Immature natural killer cell (primary cell): ENCODE measurements at regions not wholly inside any gene's neighbourhood (a gene's known extent, or its start where the extent isn't known, plus 50 kb on each side); places are given as distances from the start of the nearest gene placed in this dataset.

Experiments
- DNase-seq, 3 donors: peaks; one replicate each; pipeline ENCODE4 v3.0.0; 2022; ENCODE audit warnings: mixed read lengths in 1 of 3
- H3K27ac Mint-ChIP-seq, 6 donors: one replicate each; pipeline ENCODE4 v1.8.0; 2020; ENCODE audit warnings: mixed read lengths in 6 of 6, mild to moderate bottlenecking in 5 of 6, inconsistent platforms in 4 of 6, moderate library complexity in 3 of 6
- H3K27me3 Mint-ChIP-seq, 3 donors: one replicate each; pipeline ENCODE4 v1.8.0; 2020 to 2021; ENCODE audit warnings: low read depth in 3 of 3, mild to moderate bottlenecking in 3 of 3, mixed read lengths in 3 of 3, moderate library complexity in 3 of 3, inconsistent platforms in 1 of 3
- H3K36me3 Mint-ChIP-seq, 3 donors: one replicate each; pipeline ENCODE4 v1.8.0; 2020; ENCODE audit warnings: mixed read lengths in 3 of 3, inconsistent platforms in 2 of 3, mild to moderate bottlenecking in 2 of 3
- H3K4me1 Mint-ChIP-seq, 2 donors: one replicate each; pipeline ENCODE4 v1.8.0; 2020; ENCODE audit warnings: inconsistent platforms in 2 of 2, mild to moderate bottlenecking in 2 of 2, mixed read lengths in 2 of 2, moderate library complexity in 1 of 2
- H3K4me3 Mint-ChIP-seq, 5 donors: one replicate each; pipeline ENCODE4 v1.8.0; 2020; ENCODE audit warnings: mild to moderate bottlenecking in 5 of 5, mixed read lengths in 5 of 5, inconsistent platforms in 3 of 5, moderate library complexity in 3 of 5
- H3K9me3 Mint-ChIP-seq, 6 donors: one replicate each; pipeline ENCODE4 v1.8.0; 2020; ENCODE audit warnings: mild to moderate bottlenecking in 6 of 6, mixed read lengths in 6 of 6, inconsistent platforms in 4 of 6, moderate library complexity in 3 of 6

DNA sequence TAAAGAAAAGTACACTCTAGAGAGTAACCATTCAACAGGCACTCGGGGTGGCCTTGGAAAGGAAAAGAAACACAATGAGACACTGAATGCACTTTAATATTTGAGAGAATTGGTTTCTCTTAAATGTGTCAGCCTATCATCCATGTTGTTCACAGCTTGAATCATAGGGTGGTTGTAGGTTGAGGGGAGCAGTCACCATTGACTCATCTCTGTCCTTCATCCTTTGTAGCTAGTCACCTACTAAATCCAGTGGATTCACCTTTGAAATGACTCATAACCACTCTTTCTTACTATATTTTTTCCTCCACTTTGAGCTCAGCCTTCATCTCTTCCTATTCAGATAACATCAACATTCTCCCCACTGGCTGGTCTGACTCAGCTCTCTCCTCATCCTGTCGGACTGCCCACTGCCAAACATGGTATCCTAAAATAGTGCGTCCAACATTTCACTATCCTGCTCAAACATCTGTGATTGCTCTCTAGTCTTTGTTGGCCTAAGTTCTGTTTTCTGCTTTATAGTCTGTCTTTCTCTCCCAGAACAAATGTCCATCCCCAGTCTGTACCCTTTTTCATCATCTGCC is 182.7 kb upstream of the GADL1 start:
- no peaks in the 10 kb centered on the region for H3K4me1 Mint-ChIP-seq
- H3K36me3 Mint-ChIP-seq = no peaks in the 10 kb centered on the region
- H3K9me3 Mint-ChIP-seq = no peaks in the 10 kb centered on the region
- no peak overlapping the region for H3K4me3 Mint-ChIP-seq
- no peak for DNase-seq
- H3K27ac Mint-ChIP-seq = no peak overlapping the region
- H3K27me3 Mint-ChIP-seq = peaks cover 0 to 5% (median 2%) of the 10 kb centered on the region in 3 donors

DNA sequence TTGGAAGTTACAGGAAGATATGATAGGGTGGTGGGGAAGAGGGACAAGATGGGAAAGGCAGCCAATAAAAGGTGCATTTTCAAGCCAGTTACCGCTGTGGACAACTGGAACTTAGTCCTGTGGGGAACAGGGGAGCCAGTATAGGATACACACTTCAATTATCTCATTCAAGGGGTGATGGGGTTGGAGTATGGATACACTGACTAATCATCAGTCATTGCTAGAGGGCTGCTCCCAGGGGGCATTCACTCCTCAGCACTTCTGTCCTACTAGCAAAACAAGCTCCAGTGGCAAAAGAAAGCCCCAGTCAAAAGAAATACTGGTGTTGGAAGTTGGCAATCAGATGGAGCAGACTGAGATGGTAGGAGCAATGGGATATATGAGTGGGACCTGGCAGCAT is 183.4 kb upstream of the GADL1 start:
- no peaks in the 10 kb centered on the region for H3K36me3 Mint-ChIP-seq
- no peaks in the 10 kb centered on the region for H3K4me1 Mint-ChIP-seq
- peaks cover 0 to 5% (median 2%) of the 10 kb centered on the region in 3 donors for H3K27me3 Mint-ChIP-seq
- no peaks in the 10 kb centered on the region for H3K9me3 Mint-ChIP-seq
- no peak overlapping the region for H3K4me3 Mint-ChIP-seq
- no peak overlapping the region for H3K27ac Mint-ChIP-seq
- DNase-seq = no peak

DNA sequence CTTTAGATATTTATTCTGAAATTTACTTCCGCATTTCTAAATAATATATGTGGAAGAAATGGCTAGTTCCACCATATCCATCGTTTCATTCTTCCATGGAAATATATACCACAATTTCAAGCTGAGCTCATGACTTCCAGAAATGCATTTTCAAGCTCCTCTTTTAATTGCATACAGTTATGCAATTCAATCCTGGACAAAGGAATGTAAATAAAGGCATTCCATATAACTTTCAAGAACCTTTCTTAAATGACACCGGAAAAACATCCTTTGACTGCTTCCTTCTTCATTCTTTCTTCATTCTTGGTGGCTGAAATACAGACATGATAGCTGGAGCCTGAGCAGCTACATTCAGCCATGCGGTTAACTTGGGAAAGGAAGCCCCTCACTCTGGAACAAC is 185.2 kb upstream of the GADL1 start:
- Mint-ChIP-seq H3K4me1 (no peaks in the 10 kb centered on the region), H3K27ac (no peak overlapping the region), H3K27me3 (peaks cover 0 to 5% (median 2%) of the 10 kb centered on the region in 3 donors), H3K9me3 (no peaks in the 10 kb centered on the region), H3K4me3 (no peak overlapping the region), H3K36me3 (no peaks in the 10 kb centered on the region)
- no peak for DNase-seq

DNA sequence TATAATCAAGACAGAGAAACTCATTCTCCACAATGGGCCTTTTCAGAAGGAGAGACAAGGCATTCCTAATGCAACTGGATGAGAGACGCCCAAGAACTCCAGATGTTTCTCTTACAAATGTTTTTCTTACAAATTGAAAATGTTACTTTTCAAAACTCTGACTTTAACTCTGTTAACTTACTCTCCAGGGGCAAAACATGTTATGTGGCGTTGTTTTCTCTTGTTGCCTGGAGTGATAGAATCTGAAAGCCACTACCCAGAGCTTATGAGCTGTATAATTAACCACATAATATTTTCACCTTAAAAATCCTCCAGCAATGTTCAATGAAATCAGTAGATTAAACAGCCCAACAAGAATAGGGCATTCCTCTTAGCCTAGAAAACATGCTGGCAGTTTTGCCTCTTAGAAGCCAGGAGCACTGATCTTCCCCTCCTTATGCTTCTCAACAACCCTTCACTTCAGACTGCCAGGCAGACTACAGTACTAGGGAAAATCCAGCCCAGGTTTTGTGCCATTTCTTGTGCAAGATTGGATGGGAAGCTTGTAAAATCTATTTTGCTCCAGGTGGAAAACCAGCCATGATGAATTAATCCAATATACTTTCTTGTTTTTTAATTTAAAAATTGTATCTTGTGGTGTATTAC is 186.7 kb upstream of the GADL1 start:
- no peak overlapping the region for H3K4me3 Mint-ChIP-seq
- no peaks in the 10 kb centered on the region for H3K36me3 Mint-ChIP-seq
- no peak overlapping the region for H3K27ac Mint-ChIP-seq
- H3K9me3 Mint-ChIP-seq = no peaks in the 10 kb centered on the region
- no peak for DNase-seq
- peaks cover 0 to 5% (median 2%) of the 10 kb centered on the region in 3 donors for H3K27me3 Mint-ChIP-seq
- H3K4me1 Mint-ChIP-seq = no peaks in the 10 kb centered on the region

GRCh38 chr3:31086148-31086547 is 191.7 kb upstream of the GADL1 start:
- no peaks in the 10 kb centered on the region for H3K36me3 Mint-ChIP-seq
- DNase-seq = no peak
- no peak overlapping the region for H3K27ac Mint-ChIP-seq
- no peaks in the 10 kb centered on the region for H3K4me1 Mint-ChIP-seq
- H3K27me3 Mint-ChIP-seq = peaks cover 0 to 6% (median 0%) of the 10 kb centered on the region in 3 donors
- no peak overlapping the region for H3K4me3 Mint-ChIP-seq
- no peaks in the 10 kb centered on the region for H3K9me3 Mint-ChIP-seq

DNA sequence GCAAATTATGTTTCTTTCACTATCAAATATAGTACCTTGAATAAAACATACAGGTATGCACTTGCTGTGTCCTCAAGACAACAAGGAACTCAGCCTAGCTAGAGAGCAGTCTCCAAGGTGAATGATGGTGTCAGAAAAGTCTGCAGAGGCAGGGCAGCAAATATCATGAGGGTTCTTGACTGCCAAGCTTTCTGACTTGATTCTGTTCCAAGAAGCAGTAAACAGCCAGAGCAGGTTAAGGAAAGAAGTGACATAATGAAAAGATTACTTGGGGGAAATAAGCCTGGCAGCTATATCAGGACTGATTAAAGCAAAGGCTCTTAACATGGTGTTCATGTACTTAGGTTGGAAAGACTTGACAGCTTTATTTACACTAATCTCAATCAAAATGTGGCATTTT is 192.2 kb upstream of the GADL1 start:
- Mint-ChIP-seq H3K4me3 (no peak overlapping the region), H3K27me3 (peaks cover 0 to 6% (median 0%) of the 10 kb centered on the region in 3 donors), H3K36me3 (no peaks in the 10 kb centered on the region), H3K9me3 (no peaks in the 10 kb centered on the region), H3K4me1 (no peaks in the 10 kb centered on the region), H3K27ac (no peak overlapping the region)
- DNase-seq = no peak

DNA sequence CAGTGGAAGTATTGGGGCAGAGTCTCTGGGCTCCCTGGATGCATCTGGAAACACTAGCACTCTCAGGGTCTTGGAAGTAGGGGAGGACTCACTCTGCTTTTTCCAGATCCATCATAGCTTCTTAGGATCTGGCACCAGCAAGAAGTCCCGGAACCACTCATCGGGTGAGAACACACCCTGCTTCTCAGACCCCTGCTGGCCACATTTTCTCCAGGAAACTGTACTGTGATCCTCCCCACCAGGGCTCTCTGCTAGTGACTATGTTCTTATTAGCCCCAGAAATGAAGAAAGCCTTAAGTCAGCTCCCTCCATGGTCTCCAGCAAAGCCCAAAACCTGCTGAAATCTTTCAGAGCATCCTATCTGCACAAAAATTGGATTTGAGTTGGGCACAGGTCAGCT is 197.3 kb upstream of the GADL1 start:
- H3K9me3 Mint-ChIP-seq = no peaks in the 10 kb centered on the region
- peaks cover 0 to 3% (median 0%) of the 10 kb centered on the region in 3 donors for H3K27me3 Mint-ChIP-seq
- H3K4me1 Mint-ChIP-seq = peaks cover 0 to 5% of the 10 kb centered on the region in 2 donors
- no peak overlapping the region for H3K4me3 Mint-ChIP-seq
- H3K27ac Mint-ChIP-seq = no peak overlapping the region
- DNase-seq = no peak
- H3K36me3 Mint-ChIP-seq = no peaks in the 10 kb centered on the region

DNA sequence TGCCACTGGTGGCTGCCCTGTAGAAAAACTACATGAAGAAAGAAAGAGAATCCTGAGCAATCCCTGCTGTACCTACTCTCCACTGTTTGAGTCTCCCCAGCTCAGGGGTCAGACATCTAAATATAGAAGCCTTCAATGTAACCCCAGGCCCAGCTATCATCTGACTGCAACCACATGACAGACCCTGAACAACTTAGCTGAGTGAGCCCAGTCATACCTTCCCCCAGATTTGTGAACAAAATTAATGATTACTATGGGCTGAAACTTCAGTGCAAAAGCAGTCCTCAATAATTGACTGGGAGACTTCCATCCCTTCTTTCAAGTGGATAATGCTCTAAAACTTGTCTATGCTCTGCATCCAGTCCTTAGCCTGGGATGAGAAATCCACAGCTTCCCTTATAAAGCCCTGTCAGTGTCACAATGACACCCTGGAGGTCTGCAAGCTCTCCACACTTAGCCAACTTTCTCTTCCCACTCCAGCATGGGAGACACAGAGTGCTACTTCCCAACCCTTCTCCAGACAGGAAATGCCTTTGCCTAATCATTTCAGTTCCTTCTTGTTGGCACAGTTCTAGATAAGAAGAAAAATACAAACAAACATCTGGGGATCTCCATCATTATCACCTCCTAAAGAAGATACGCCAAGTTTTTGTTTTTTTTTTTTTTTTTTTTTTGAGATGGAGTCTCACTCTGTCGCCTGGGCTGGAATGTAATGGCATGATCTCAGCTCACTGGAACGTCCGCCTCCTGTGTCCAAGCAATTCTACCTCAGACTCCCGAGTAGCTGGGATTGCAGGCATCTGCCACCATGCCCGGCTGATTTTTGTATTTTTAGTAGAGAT is 198.5 kb upstream of the GADL1 start:
- peaks cover 0 to 3% (median 0%) of the 10 kb centered on the region in 3 donors for H3K27me3 Mint-ChIP-seq

GRCh38 chr3:31093606-31094005 is 199.1 kb upstream of the GADL1 start:
- DNase-seq = no peak
- peaks cover 0 to 9% of the 10 kb centered on the region in 2 donors for H3K4me1 Mint-ChIP-seq
- peaks cover 0 to 3% (median 0%) of the 10 kb centered on the region in 6 donors for H3K9me3 Mint-ChIP-seq
- H3K27ac Mint-ChIP-seq = no peak overlapping the region
- H3K4me3 Mint-ChIP-seq = no peak overlapping the region
- peaks cover 0 to 3% (median 0%) of the 10 kb centered on the region in 3 donors for H3K27me3 Mint-ChIP-seq
- no peaks in the 10 kb centered on the region for H3K36me3 Mint-ChIP-seq

More for the DNA sequence above, 198.5 kb upstream of the GADL1 start:
- DNase-seq = no peak
- Mint-ChIP-seq H3K4me1 (peaks cover 0 to 9% of the 10 kb centered on the region in 2 donors), H3K27ac (no peak overlapping the region), H3K36me3 (no peaks in the 10 kb centered on the region), H3K4me3 (no peak overlapping the region), H3K9me3 (peaks cover 0 to 3% (median 0%) of the 10 kb centered on the region in 6 donors)

GRCh38 chr3:31094048-31094447 is 199.6 kb upstream of the GADL1 start:
- Mint-ChIP-seq H3K4me1 (peaks cover 0 to 9% of the 10 kb centered on the region in 2 donors), H3K27ac (no peak overlapping the region), H3K36me3 (no peaks in the 10 kb centered on the region), H3K4me3 (no peak overlapping the region), H3K9me3 (peaks cover 0 to 3% (median 0%) of the 10 kb centered on the region in 6 donors), H3K27me3 (peaks cover 0 to 3% (median 0%) of the 10 kb centered on the region in 3 donors)
- DNase-seq = no peak

DNA sequence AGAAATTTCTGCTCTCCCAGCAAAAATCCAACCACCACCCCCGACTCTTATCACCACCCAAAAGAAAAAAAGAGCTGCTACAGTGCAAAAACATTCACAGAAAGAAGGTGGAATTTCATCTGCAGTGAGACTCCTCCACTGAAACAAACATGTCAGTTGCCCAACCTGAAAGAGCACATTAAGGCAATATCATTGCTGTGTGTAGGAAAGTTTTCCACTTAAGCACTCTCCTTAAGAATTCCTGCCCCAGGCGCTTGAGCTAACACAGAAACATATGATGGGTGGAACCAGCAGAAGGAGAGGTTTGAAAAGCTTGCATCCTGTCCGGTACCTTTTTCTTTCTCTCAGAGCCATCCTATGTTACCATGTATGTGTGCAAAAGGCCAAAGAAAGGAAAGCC is 200.8 kb upstream of the GADL1 start:
- Mint-ChIP-seq H3K36me3 (no peaks in the 10 kb centered on the region), H3K4me1 (peaks cover 0 to 9% of the 10 kb centered on the region in 2 donors)

GRCh38 chr3:31096661-31097395 is 202.4 kb upstream of the GADL1 start:
- Mint-ChIP-seq H3K36me3 (no peaks in the 10 kb centered on the region), H3K4me3 (no peak overlapping the region), H3K4me1 (peaks cover 0 to 9% of the 10 kb centered on the region in 2 donors), H3K9me3 (peaks cover 0 to 3% (median 0%) of the 10 kb centered on the region in 6 donors), H3K27me3 (no peaks in the 10 kb centered on the region), H3K27ac (no peak overlapping the region)
- no peak for DNase-seq

More for the DNA sequence above, 200.8 kb upstream of the GADL1 start:
- Mint-ChIP-seq H3K9me3 (peaks cover 0 to 3% (median 0%) of the 10 kb centered on the region in 6 donors), H3K4me3 (no peak overlapping the region), H3K27ac (no peak overlapping the region), H3K27me3 (peaks cover 0 to 3% (median 0%) of the 10 kb centered on the region in 3 donors)
- no peak for DNase-seq

DNA sequence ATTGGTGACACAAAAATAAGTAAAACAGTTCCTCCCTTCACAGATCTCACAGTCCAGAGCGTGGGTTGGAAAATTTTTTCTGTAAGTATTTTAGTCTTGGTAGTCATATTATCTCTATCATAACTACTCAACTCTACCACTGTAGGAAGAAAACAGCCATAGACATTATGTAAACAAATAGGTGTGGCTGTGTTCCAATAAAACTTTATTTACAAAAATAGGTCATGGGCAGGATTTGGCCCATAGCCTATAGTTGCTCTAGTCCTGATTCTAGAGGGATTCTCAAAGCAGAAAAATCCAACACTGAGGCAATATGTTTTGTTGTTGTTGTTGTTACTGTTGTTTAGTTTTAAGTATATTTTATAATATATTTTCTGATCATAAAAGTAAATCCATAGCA is 206.1 kb upstream of the GADL1 start:
- Mint-ChIP-seq H3K36me3 (no peaks in the 10 kb centered on the region), H3K27ac (no peak overlapping the region), H3K4me1 (peaks cover 0 to 9% of the 10 kb centered on the region in 2 donors), H3K9me3 (peaks cover 0 to 3% (median 0%) of the 10 kb centered on the region in 6 donors), H3K4me3 (no peak overlapping the region), H3K27me3 (no peaks in the 10 kb centered on the region)
- no peak for DNase-seq
